ENCODE measurements at regions not wholly inside any gene's neighbourhood (a gene's known extent, or its start where the extent isn't known, plus 50 kb on each side); places are given as distances from the start of the nearest gene placed in this dataset.

DNA sequence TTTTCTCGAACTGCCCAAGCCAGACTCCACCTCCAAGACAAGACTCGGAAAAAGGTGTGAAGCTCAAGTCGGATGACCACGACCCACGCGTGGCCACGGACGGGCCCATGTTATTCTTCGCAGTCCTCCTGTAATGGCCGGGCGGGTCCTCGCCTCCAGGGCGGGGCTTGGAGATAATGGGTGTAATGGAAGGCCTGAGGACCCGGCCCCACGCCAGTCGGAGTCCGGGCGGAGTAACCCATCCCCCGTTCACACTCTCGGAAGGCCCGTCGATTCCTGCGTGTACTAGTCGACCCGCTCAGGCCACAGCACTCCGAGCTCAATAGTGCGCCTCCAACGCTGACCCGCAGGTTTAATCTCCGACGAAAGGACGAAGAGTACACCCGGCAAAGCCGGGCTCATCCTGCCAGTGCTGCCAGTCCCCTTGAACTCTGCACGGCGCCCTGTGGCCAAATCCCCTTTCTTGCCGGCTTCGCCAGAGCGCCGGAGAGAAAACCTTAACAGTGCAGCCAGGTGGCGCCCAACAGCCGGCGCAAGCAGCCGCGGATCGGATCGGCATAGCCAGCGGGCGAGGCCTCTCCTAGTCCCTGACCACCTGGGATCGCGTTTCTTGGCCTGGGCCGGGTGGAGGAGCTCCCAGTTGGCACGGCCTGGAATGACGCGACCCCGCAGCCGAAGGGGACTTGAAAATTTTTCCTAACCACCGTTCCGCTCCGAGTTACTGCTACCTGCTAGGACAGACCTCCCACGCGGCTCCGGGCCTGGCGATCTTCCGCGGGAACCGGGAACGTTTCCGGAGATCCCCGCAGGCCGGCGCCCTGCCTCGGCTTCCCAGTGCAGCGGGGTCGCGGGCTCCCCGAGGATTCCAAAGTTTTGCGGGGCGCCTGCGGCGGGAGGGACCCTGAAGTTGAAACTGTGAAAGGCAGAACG, 762.0 kb downstream of the KCNJ18 start:
- Histone ChIP-seq H3K4me1 (ENCODE audit: insufficient read depth, insufficient read length) (no peaks in the 10 kb centered on the region), H3K9me3 (ENCODE audit: insufficient read depth, low read length) (no peaks in the 10 kb centered on the region; the same call in 1 of the 2 replicates), H3K9ac (ENCODE audit: insufficient read length, low read depth) (no peak overlapping the region), H3K36me3 (ENCODE audit: insufficient read depth, insufficient read length, low read length) (no peaks in the 10 kb centered on the region), H3K4me3 (ENCODE audit: insufficient read length, low read depth) (no peak overlapping the region), H3K27me3 (ENCODE audit: insufficient read depth, insufficient read length) (no peaks in the 10 kb centered on the region)
- no peak for TF ChIP-seq YY1 (IDR thresholded peaks at IDR 0.05; ENCODE audit: insufficient read depth, insufficient read length)
- TF ChIP-seq SUZ12 (IDR thresholded peaks at IDR 0.05; ENCODE audit: extremely low read depth, insufficient read depth, insufficient read length), result no peak
- TF ChIP-seq ZNF274 (IDR thresholded peaks at IDR 0.05; ENCODE audit: low read depth, low read length), result no peak
- DNase-seq (ENCODE audit: low read depth, low spot score), result no peak

DNA sequence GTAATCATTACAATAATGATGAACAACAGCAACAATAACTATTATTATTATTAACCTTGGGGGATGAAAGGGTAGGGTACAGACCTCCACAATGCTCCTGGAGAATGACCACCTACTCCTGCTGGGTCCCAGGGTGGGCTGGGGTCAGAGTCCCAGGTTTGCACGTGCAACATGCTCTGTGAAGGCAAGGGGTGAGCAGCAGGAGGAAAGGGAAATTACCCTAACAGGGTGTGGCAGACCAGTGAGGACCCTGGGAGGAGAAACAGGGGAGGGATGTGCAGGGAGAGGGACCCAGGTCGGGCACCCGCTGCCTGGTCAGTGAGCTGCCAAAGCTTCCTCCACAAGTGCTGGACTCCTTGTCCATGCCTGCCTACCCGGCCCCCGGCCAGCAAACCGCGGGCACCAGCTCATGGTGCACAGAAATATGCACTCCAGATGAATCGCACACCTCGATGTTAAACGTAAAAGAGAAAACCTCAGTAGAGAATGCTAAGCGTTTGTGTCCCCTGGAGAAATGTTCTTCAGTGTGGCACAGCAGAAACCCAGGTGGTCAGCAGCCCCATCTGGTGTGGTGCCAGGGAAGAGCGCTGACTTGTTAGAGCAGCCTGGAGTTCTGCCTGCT, 767.1 kb downstream of the KCNJ18 start:
- no peaks in the 10 kb centered on the region for H3K36me3 ChIP-seq (ENCODE audit: insufficient read depth, insufficient read length, low read length)
- no peak overlapping the region for H3K4me3 ChIP-seq (ENCODE audit: insufficient read length, low read depth)
- peaks cover 2% of the 10 kb centered on the region for H3K4me1 ChIP-seq (ENCODE audit: insufficient read depth, insufficient read length)
- TF ChIP-seq ZNF274 (IDR thresholded peaks at IDR 0.05; ENCODE audit: low read depth, low read length) (no peak), YY1 (IDR thresholded peaks at IDR 0.05; ENCODE audit: insufficient read depth, insufficient read length) (no peak)
- H3K9me3 ChIP-seq (ENCODE audit: insufficient read depth, low read length), result no peaks in the 10 kb centered on the region
- no peaks in the 10 kb centered on the region for H3K27me3 ChIP-seq (ENCODE audit: insufficient read depth, insufficient read length)
- no peak overlapping the region for H3K9ac ChIP-seq (ENCODE audit: insufficient read length, low read depth)
- no peak for DNase-seq (ENCODE audit: low read depth, low spot score)

- H3K4me1 ChIP-seq (ENCODE audit: insufficient read depth, insufficient read length), result peaks cover 2% of the 10 kb centered on the region
- H3K9me3 ChIP-seq (ENCODE audit: insufficient read depth, low read length), result no peaks in the 10 kb centered on the region
- DNase-seq (ENCODE audit: low read depth, low spot score), result no peak
- H3K4me3 ChIP-seq (ENCODE audit: insufficient read length, low read depth), result no peak overlapping the region
- no peaks in the 10 kb centered on the region for H3K27me3 ChIP-seq (ENCODE audit: insufficient read depth, insufficient read length)
- no peak overlapping the region for H3K9ac ChIP-seq (ENCODE audit: insufficient read length, low read depth)
- H3K36me3 ChIP-seq (ENCODE audit: insufficient read depth, insufficient read length, low read length), result no peaks in the 10 kb centered on the region
- TF ChIP-seq YY1 (IDR thresholded peaks at IDR 0.05; ENCODE audit: insufficient read depth, insufficient read length) (no peak), SUZ12 (IDR thresholded peaks at IDR 0.05; ENCODE audit: extremely low read depth, insufficient read depth, insufficient read length) (no peak), ZNF274 (IDR thresholded peaks at IDR 0.05; ENCODE audit: low read depth, low read length) (no peak)
Observed at GRCh38 chr17:22459953-22460350, 767.6 kb downstream of the KCNJ18 start.

DNA sequence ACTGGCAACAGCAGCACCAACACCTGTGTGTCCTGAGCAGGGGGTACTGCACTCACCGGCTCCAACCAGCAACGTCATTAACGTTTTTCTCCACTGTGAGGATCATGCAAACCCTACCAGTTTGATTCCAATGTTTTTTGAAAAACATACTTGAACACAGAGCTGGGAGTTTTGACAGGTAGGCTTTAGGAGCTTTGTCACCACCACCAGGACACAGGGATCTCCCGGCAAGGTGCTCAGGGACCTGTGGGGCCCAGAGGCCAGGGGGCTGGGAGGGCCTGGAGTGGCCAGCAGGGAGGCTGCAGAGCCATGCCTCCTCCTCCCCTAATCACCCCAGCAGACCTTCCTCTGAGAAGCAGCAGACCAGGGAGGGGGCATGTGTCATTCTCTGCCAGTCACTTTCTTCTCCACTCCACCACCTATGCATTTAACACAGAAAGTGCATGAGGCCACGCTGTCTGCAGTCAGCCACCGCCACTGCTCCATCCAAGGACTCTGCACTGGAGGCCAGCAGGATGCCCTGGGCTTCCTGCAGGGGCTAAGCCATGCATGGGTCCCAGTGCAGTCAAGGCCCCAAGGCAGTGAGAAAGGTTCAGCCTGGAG, 768.2 kb downstream of the KCNJ18 start:
- no peak for DNase-seq (ENCODE audit: low read depth, low spot score)
- H3K9ac ChIP-seq (ENCODE audit: insufficient read length, low read depth), result no peak overlapping the region
- no peaks in the 10 kb centered on the region for H3K27me3 ChIP-seq (ENCODE audit: insufficient read depth, insufficient read length)
- no peaks in the 10 kb centered on the region for H3K36me3 ChIP-seq (ENCODE audit: insufficient read depth, insufficient read length, low read length)
- H3K4me1 ChIP-seq (ENCODE audit: insufficient read depth, insufficient read length), result peaks cover 2% of the 10 kb centered on the region
- no peaks in the 10 kb centered on the region for H3K9me3 ChIP-seq (ENCODE audit: insufficient read depth, low read length)
- no peak for TF ChIP-seq ZNF274 (IDR thresholded peaks at IDR 0.05; ENCODE audit: low read depth, low read length)
- TF ChIP-seq YY1 (IDR thresholded peaks at IDR 0.05; ENCODE audit: insufficient read depth, insufficient read length), result no peak
- no peak for TF ChIP-seq SUZ12 (IDR thresholded peaks at IDR 0.05; ENCODE audit: extremely low read depth, insufficient read depth, insufficient read length)
- no peak overlapping the region for H3K4me3 ChIP-seq (ENCODE audit: insufficient read length, low read depth)

DNA sequence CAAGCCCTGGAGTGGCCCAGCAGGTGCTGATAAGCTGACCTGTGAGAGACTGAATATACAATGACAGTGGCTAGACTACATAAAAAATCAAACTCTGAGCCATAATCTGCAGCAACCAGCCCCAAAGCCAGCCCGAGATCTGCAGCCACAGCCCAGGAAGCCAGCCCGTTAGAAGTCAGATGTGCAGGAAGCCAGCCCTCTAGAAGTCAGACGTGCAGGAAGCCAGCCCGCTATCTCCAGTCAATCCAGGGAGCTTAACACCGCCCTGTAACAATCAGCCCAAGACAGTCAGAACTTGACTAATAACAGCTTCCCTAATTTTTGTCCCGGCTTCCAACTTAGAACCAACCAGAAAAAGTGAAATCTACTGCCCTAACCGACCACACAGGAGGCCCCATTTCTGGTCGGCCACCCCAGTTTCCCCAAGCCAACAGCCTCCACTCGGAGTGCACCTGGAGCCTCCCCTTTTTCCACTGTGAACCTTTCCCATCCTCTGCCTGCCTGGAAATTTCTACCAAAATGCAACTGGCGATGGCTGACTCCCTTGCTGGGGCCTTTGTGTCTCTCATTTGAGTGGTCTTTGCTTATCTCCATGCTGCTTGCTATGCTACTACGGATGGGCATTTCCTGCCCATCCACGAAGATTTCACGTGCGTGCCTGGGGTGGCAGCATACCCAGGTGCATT, 769.3 kb downstream of the KCNJ18 start:
- no peak for DNase-seq (ENCODE audit: low read depth, low spot score)
- peaks cover 2% of the 10 kb centered on the region for H3K4me1 ChIP-seq (ENCODE audit: insufficient read depth, insufficient read length)
- no peak overlapping the region for H3K4me3 ChIP-seq (ENCODE audit: insufficient read length, low read depth)
- TF ChIP-seq SUZ12 (IDR thresholded peaks at IDR 0.05; ENCODE audit: extremely low read depth, insufficient read depth, insufficient read length), result no peak
- TF ChIP-seq ZNF274 (IDR thresholded peaks at IDR 0.05; ENCODE audit: low read depth, low read length), result no peak
- no peak for TF ChIP-seq YY1 (IDR thresholded peaks at IDR 0.05; ENCODE audit: insufficient read depth, insufficient read length)
- H3K27me3 ChIP-seq (ENCODE audit: insufficient read depth, insufficient read length), result no peaks in the 10 kb centered on the region
- H3K9ac ChIP-seq (ENCODE audit: insufficient read length, low read depth), result no peak overlapping the region
- H3K9me3 ChIP-seq (ENCODE audit: insufficient read depth, low read length), result no peaks in the 10 kb centered on the region
- H3K36me3 ChIP-seq (ENCODE audit: insufficient read depth, insufficient read length, low read length), result no peaks in the 10 kb centered on the region

DNA sequence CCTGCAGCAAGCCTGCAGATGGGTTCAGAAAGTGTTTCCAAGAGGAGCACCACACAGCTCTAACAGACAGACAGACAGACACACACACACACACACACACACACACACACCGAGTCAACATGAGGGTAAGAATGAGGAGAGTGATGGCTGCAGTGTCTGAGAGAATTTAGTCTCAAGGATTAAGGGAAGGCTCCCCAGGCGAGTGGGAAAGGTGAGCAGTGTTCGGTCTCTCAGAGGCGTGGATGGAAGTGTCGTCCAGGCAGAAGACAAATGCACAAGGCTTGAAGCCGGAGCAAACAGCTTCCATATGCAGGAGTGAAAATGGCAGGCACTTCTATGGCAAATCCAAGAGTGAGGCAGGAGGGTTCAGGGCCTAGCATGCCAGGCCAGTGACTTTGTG, 770.1 kb downstream of the KCNJ18 start:
- DNase-seq (ENCODE audit: low read depth, low spot score), result no peak
- no peaks in the 10 kb centered on the region for H3K9me3 ChIP-seq (ENCODE audit: insufficient read depth, low read length)
- H3K4me1 ChIP-seq (ENCODE audit: insufficient read depth, insufficient read length), result peaks cover 2% of the 10 kb centered on the region
- H3K4me3 ChIP-seq (ENCODE audit: insufficient read length, low read depth), result no peak overlapping the region
- H3K36me3 ChIP-seq (ENCODE audit: insufficient read depth, insufficient read length, low read length), result no peaks in the 10 kb centered on the region
- TF ChIP-seq YY1 (IDR thresholded peaks at IDR 0.05; ENCODE audit: insufficient read depth, insufficient read length) (no peak), ZNF274 (IDR thresholded peaks at IDR 0.05; ENCODE audit: low read depth, low read length) (no peak), SUZ12 (IDR thresholded peaks at IDR 0.05; ENCODE audit: extremely low read depth, insufficient read depth, insufficient read length) (no peak)
- no peak overlapping the region for H3K9ac ChIP-seq (ENCODE audit: insufficient read length, low read depth)
- no peaks in the 10 kb centered on the region for H3K27me3 ChIP-seq (ENCODE audit: insufficient read depth, insufficient read length)

Measured in NT2/D1 (cell line).